ENCODE measurements at regions not wholly inside any gene's neighbourhood (a gene's known extent, or its start where the extent isn't known, plus 50 kb on each side); places are given as distances from the start of the nearest gene placed in this dataset.

GRCh38 chrX:131725001-131725654 is 181.3 kb downstream of the OR13H1 start:
- H3K27ac ChIP-seq = no peak overlapping the region
- H3K36me3 ChIP-seq = no peaks in the 10 kb centered on the region
- no peak for TF ChIP-seq POLR2AphosphoS5 (IDR thresholded peaks at IDR 0.05)
- TF ChIP-seq POLR2A (IDR thresholded peaks at IDR 0.05) = no peak
- no peak for TF ChIP-seq EP300 (IDR thresholded peaks at IDR 0.05)
- TF ChIP-seq CTCF (IDR thresholded peaks at IDR 0.05) = no peak
- no peak for DNase-seq (ENCODE audit: low spot score in 2 of 2)
- H3K9me3 ChIP-seq = no peaks in the 10 kb centered on the region
- no peaks in the 10 kb centered on the region for H3K4me1 ChIP-seq
- no peak overlapping the region for H3K4me3 ChIP-seq
- no peaks in the 10 kb centered on the region for H3K27me3 ChIP-seq
- 81% methylated on average over 7 of the region's 7 CpGs for WGBS

- H3K9me3 ChIP-seq = no peaks in the 10 kb centered on the region
- no peak overlapping the region for H3K4me3 ChIP-seq
- no peak for DNase-seq (ENCODE audit: low spot score in 2 of 2)
- H3K36me3 ChIP-seq = no peaks in the 10 kb centered on the region
- 59% methylated on average over 9 of the region's 9 CpGs for whole genome bisulfite sequencing
- TF ChIP-seq CTCF (IDR thresholded peaks at IDR 0.05) (no peak), POLR2AphosphoS5 (IDR thresholded peaks at IDR 0.05) (no peak), POLR2A (IDR thresholded peaks at IDR 0.05) (no peak), EP300 (IDR thresholded peaks at IDR 0.05) (no peak)
- H3K27me3 ChIP-seq = no peaks in the 10 kb centered on the region
- no peaks in the 10 kb centered on the region for H3K4me1 ChIP-seq
- no peak overlapping the region for H3K27ac ChIP-seq
Measured at GRCh38 chrX:131727778-131728177, 183.9 kb downstream of the OR13H1 start.

- no peaks in the 10 kb centered on the region for H3K27me3 ChIP-seq
- H3K9me3 ChIP-seq = no peaks in the 10 kb centered on the region
- no peak overlapping the region for H3K27ac ChIP-seq
- no peaks in the 10 kb centered on the region for H3K36me3 ChIP-seq
- peak in 1 of 2 donors; percentile 81 for DNase-seq (ENCODE audit: low spot score in 2 of 2)
- no peaks in the 10 kb centered on the region for H3K4me1 ChIP-seq
- TF ChIP-seq POLR2AphosphoS5 (IDR thresholded peaks at IDR 0.05) (no peak), CTCF (IDR thresholded peaks at IDR 0.05) (peak in 1 of 2 donors; percentile 79), POLR2A (IDR thresholded peaks at IDR 0.05) (no peak), EP300 (IDR thresholded peaks at IDR 0.05) (no peak)
- no peak overlapping the region for H3K4me3 ChIP-seq
- WGBS = 54% methylated on average over 19 of the region's 19 CpGs
Measured at GRCh38 chrX:131728295-131729145, 184.6 kb downstream of the OR13H1 start.

GRCh38 chrX:131729295-131729694 is 185.4 kb downstream of the OR13H1 start:
- H3K27ac ChIP-seq = no peak overlapping the region
- H3K4me3 ChIP-seq = no peak overlapping the region
- WGBS = 46% methylated on average over 15 of the region's 15 CpGs
- DNase-seq (ENCODE audit: low spot score in 2 of 2) = peak in 1 of 2 donors; percentile 89
- H3K36me3 ChIP-seq = no peaks in the 10 kb centered on the region
- no peak for TF ChIP-seq EP300 (IDR thresholded peaks at IDR 0.05)
- no peak for TF ChIP-seq POLR2AphosphoS5 (IDR thresholded peaks at IDR 0.05)
- no peak for TF ChIP-seq POLR2A (IDR thresholded peaks at IDR 0.05)
- peak in 1 of 2 donors; percentile 28 for TF ChIP-seq CTCF (IDR thresholded peaks at IDR 0.05)
- no peaks in the 10 kb centered on the region for H3K27me3 ChIP-seq
- H3K4me1 ChIP-seq = no peaks in the 10 kb centered on the region
- H3K9me3 ChIP-seq = no peaks in the 10 kb centered on the region

GRCh38 chrX:131734621-131735020 is 190.7 kb downstream of the OR13H1 start:
- 62% methylated on average over 9 of the region's 9 CpGs for WGBS
- Histone ChIP-seq H3K27me3 (no peaks in the 10 kb centered on the region), H3K36me3 (no peaks in the 10 kb centered on the region), H3K4me1 (no peaks in the 10 kb centered on the region), H3K27ac (no peak overlapping the region), H3K4me3 (no peak overlapping the region), H3K9me3 (no peaks in the 10 kb centered on the region)
- TF ChIP-seq EP300 (IDR thresholded peaks at IDR 0.05) = no peak
- no peak for TF ChIP-seq POLR2AphosphoS5 (IDR thresholded peaks at IDR 0.05)
- no peak for TF ChIP-seq POLR2A (IDR thresholded peaks at IDR 0.05)
- no peak for TF ChIP-seq CTCF (IDR thresholded peaks at IDR 0.05)
- peak in 1 of 2 donors; percentile 80 for DNase-seq (ENCODE audit: low spot score in 2 of 2)

Measured in suprapubic skin (tissue), 4 donors.